Stimulated activated naive CD8-positive, alpha-beta T cell treated with anti-CD3 and anti-CD28 coated beads, Interleukin-15, amount 100 ng/mL, for 72 hours (primary cell): ENCODE measurements at regions not wholly inside any gene's neighbourhood (a gene's known extent, or its start where the extent isn't known, plus 50 kb on each side); places are given as distances from the start of the nearest gene placed in this dataset.
A peak's percentile ranks its signal among the peaks of the same experiment; 100 is the strongest.
"Not testable (repeated sequence)": the region's sequence is repeated elsewhere in the genome, so short reads cannot be mapped to it uniquely, and the experiment has no call there.

Experiments used
- ATAC-seq: fragments of 150-1000 bp; cut with Tn5 transposase; 2 replicates; pipeline ENCODE4 v1.10.0; 2021; ENCODE audit warnings: mild to moderate bottlenecking, moderate library complexity
- DNase-seq, 2 donors: peaks; one replicate each; pipeline ENCODE4 v3.0.0; 2021 to 2022
- H3K27ac Mint-ChIP-seq, 2 donors: one replicate each; pipeline ENCODE4 v1.8.0; 2022; ENCODE audit warnings: mild to moderate bottlenecking in 2 of 2, mixed read lengths in 2 of 2, moderate library complexity in 2 of 2
- H3K27me3 Mint-ChIP-seq: one replicate; pipeline ENCODE4 v1.8.0; 2022; ENCODE audit warnings: mixed read lengths
- H3K4me1 Mint-ChIP-seq: one replicate; pipeline ENCODE4 v1.8.0; 2022; ENCODE audit warnings: mild to moderate bottlenecking, mixed read lengths
- H3K4me3 Mint-ChIP-seq, 2 donors: one replicate each; pipeline ENCODE4 v1.8.0; 2022; ENCODE audit warnings: mild to moderate bottlenecking in 2 of 2, mixed read lengths in 2 of 2, moderate library complexity in 1 of 2
- H3K9me3 Mint-ChIP-seq, 2 donors: one replicate each; pipeline ENCODE4 v1.8.0; 2022; ENCODE audit warnings: mixed read lengths in 2 of 2

DNA sequence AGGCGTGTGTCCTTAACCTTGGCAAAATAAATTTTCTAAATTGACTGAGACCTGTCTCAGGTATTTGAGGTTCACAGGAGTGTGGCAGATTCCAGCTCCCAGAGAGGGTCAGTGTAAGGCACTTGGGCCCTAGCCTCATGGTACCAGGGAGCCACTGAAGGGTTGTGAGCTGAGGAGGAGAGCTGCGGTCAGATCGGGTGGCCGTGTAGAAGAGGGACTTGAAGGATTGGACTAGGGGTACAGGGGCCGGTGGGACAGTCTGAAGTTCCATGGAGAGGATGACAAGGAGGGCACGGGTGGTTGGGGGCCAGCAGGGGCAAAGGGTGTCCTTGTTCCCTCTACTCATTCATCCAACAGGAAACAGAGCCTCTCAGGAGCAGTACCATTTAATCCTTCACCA lies 327.0 kb upstream of the HS6ST1 start:
- no peak overlapping the region for H3K27ac Mint-ChIP-seq
- H3K4me1 Mint-ChIP-seq, result peaks cover 9% of the 10 kb centered on the region
- H3K9me3 Mint-ChIP-seq, result no peaks in the 10 kb centered on the region
- no peaks in the 10 kb centered on the region for H3K27me3 Mint-ChIP-seq
- ATAC-seq, result no peak
- no peak for DNase-seq
- H3K4me3 Mint-ChIP-seq, result no peak overlapping the region

DNA sequence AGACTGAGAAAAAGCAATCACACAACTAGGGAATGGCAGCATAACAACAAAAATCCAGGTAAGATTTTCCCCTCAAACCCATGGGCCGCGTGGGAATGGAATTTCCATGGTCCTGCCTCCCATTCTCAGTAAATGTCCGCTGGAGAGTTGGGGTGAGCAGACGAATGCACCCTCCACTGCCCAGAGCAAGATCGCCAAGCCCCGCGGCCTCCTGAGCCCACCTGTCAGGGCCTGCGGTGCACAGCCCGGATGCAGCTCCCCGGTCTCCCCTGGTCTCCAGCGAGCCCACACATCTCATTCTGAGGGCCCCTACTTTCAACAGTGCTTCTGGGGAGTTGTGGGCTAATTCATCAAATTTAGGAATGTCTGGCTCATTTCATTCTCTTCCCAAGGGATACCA lies 327.4 kb upstream of the HS6ST1 start:
- ATAC-seq, result no peak
- H3K4me1 Mint-ChIP-seq, result peaks cover 8% of the 10 kb centered on the region
- H3K27me3 Mint-ChIP-seq, result no peaks in the 10 kb centered on the region
- no peak for DNase-seq
- H3K4me3 Mint-ChIP-seq, result no peak overlapping the region
- H3K9me3 Mint-ChIP-seq, result no peaks in the 10 kb centered on the region
- H3K27ac Mint-ChIP-seq, result no peak overlapping the region

DNA sequence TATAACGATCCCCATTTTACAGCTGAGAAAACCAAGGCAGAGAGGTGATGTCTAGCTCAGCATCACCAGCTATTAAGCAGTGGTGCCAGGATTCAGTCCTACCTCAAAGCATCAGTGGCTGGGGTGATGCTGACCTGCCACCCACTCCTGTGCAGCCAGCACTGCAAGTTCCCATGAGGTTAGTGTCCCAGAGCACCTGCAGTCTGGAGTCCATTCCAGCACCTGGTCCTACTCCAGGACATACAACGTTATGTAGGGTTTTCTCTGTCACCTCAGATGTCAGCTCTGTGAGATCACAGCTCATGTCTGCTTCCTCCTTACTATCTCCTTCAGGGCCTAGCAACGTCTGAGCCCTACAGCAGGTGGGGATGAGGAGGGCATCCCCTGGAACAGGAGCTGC lies 328.0 kb upstream of the HS6ST1 start:
- no peak for ATAC-seq
- Mint-ChIP-seq H3K27me3 (no peaks in the 10 kb centered on the region), H3K9me3 (no peaks in the 10 kb centered on the region), H3K4me1 (peaks cover 2% of the 10 kb centered on the region), H3K4me3 (no peak overlapping the region), H3K27ac (no peak overlapping the region)
- no peak for DNase-seq

DNA sequence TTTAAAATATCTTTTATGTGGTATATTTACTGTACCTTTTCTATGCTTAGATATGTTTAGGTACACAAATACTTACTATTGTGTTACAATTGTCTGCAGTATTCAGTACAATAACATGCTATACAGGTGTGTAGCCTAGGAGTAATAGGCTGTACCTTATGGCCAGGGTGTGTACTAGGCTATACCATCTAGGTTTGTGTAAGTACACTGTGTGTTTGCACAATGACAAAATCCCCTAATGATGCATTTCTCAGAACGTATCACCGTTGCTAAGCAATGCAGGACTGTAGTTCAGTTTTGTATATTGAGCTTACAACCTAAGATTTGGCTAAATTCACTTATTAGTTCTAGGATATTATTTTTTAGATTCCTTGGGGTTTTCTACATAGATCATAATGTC lies 332.3 kb upstream of the HS6ST1 start:
- Mint-ChIP-seq H3K27ac (no peak overlapping the region), H3K9me3 (peaks cover 0 to 11% of the 10 kb centered on the region in 2 donors), H3K27me3 (peaks cover 14% of the 10 kb centered on the region), H3K4me1 (no peaks in the 10 kb centered on the region), H3K4me3 (no peak overlapping the region)
- ATAC-seq (peak; percentile 45), DNase-seq (no peak)

DNA sequence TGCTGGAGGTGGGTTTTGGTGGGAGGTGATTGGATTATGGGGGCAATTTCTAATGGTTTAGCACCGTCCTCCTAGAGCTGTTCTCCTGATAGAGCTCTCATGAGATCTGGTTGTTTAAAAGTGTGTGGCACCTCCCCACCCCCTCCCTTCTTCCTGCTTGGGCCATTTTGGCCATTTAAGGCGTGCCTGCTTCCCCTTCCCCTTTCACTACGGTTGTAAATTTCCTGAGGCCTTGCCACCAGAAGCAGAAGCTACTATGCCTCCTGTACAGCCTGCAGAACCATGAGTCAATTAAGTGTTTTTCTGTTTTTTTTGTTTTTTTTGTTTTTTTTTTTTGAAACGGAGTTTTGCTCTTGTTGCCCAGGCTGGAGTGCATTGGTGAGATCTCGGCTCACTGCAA lies 335.7 kb upstream of the HS6ST1 start:
- ATAC-seq (no peak), DNase-seq (no peak)
- H3K4me1 Mint-ChIP-seq, result no peaks in the 10 kb centered on the region

DNA sequence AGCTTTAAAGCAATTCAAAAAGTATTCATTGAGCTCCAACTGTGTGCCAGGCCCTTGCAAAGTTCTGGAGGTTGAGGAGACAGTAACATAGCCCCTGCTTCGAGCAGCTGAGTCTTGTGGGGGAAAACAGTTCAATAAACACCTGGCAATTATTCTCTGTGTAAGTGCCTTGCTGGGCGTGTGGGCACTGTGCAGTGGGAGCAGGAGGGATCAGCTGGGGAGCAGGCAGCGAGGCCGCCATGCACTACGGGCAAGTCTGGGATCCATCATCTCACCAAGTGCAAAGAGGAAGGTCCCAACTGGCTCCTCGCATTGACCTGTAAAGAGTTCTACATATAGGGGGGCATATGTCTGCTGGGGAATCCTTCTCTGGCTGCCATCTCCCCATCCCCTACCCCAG lies 342.2 kb upstream of the HS6ST1 start:
- DNase-seq (no peak), ATAC-seq (no peak)
- H3K4me1 Mint-ChIP-seq, result no peaks in the 10 kb centered on the region
- no peaks in the 10 kb centered on the region for H3K9me3 Mint-ChIP-seq
- no peak overlapping the region for H3K4me3 Mint-ChIP-seq
- H3K27me3 Mint-ChIP-seq, result peaks cover 44% of the 10 kb centered on the region
- H3K27ac Mint-ChIP-seq, result peak overlapping the region in 1 of 2 donors; percentile 49

More for the DNA sequence above, 335.7 kb upstream of the HS6ST1 start:
- Mint-ChIP-seq H3K9me3 (peaks cover 0 to 11% of the 10 kb centered on the region in 2 donors), H3K4me3 (no peak overlapping the region), H3K27ac (peak overlapping the region in 1 of 2 donors; percentile 16), H3K27me3 (peaks cover 19% of the 10 kb centered on the region)

DNA sequence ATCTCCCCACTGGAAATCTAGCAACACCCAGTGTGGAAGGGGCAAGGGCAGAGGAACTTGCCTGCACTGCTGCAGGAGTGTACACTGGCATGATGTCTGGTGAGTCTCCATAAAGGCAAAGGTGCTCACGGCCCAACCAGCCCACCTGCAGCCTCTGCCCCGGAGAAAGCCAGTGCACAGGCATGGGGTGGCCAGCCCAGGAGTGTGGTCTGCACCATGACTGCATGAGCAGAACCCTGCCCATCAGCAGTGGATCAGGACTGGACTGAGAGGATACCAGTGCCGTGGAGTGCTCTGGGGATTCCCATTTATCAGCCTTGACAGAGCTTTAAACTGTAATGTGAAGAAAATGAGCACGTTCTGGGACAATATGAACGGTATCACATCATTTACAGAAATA lies 342.6 kb upstream of the HS6ST1 start:
- Mint-ChIP-seq H3K9me3 (no peaks in the 10 kb centered on the region), H3K27ac (peak overlapping the region in 1 of 2 donors; percentile 49), H3K4me3 (no peak overlapping the region), H3K27me3 (peaks cover 44% of the 10 kb centered on the region), H3K4me1 (no peaks in the 10 kb centered on the region)
- ATAC-seq (peak; percentile 6), DNase-seq (no peak)

DNA sequence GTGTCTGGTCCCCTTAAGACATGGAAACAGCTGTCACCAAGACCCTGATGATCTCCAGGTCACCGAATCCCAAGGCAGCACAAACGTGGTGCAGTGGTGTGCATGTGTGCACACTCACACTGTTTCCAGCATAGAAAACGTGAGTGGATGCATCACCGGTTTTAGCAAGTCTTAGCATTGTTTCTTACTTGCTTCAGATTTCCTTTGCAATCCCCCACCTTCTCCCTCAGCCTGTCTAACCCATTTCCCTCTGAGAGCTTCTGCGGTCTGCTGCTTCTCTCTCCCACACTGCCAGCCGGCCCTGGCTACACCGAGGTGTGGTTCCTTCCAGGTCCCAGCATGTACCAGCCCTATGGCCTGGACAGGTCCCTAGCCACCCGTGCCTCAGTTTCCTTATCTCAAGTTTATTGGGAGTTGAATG lies 343.4 kb upstream of the HS6ST1 start:
- no peak overlapping the region for H3K27ac Mint-ChIP-seq
- H3K4me1 Mint-ChIP-seq, result no peaks in the 10 kb centered on the region
- H3K9me3 Mint-ChIP-seq, result no peaks in the 10 kb centered on the region
- no peak overlapping the region for H3K4me3 Mint-ChIP-seq
- DNase-seq (no peak), ATAC-seq (peak; percentile 5)
- peaks cover 48% of the 10 kb centered on the region for H3K27me3 Mint-ChIP-seq

DNA sequence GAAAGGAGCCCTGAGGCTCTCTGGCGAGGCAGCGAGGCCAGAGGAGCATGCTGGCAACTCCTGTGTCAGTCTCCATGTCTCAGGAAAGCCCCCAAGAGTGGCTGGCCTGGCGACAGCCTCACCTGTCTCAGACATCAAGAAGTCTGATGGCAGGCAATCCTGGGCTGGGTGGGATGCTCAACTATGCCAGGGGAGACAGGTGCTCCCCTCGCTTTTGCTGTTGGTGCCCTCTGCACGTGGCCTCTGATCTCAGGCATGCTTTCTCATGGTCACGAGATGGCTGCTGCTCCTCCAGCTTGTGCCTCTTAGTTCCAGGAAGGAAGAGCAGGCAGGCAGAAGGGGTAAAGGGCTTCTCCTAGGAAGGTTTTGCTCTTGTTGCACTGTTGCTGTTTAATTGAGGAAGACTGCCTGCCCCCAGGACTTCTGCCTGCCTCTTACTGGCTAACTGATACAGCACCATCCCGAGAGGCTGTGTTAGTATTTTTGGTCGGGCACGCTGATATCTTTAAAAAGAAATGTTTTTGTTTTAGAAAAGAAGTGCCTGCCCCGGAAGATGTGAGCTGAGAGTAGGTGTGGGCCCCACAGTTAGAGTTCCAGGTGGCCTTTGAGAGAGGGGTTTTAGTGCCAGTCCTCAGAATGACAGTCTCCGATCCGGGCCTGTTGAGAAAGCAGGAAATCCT lies 344.8 kb upstream of the HS6ST1 start:
- ATAC-seq, result no peak
- DNase-seq, result no peak
- H3K4me3 Mint-ChIP-seq, result no peak overlapping the region
- peaks cover 57% of the 10 kb centered on the region for H3K27me3 Mint-ChIP-seq
- no peak overlapping the region for H3K27ac Mint-ChIP-seq
- no peaks in the 10 kb centered on the region for H3K4me1 Mint-ChIP-seq
- no peaks in the 10 kb centered on the region for H3K9me3 Mint-ChIP-seq

DNA sequence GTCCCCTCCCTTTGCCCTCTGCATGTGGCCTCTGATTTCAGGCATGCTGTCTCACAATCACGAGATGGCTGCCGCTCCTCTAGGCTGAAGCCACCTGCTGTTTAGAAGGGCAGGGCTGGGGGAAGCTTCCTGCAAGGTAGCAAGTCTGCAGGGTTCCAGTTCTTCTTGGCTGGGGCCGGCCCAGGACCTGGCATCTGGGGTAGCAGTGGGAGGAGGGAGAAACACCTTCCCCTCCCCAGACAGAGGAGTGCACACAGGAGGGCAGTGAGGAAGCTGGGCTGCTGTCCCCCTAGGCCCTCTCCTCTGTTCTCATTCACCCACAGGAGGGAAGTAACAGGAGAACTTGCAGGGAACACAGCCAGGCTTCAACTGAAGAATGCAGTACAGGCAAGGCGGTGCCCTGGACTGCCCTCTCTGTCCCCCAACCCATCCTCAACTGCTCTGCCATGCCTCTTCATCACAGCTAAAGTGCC lies 345.9 kb upstream of the HS6ST1 start:
- Mint-ChIP-seq H3K27me3 (peaks cover 50% of the 10 kb centered on the region), H3K9me3 (no peaks in the 10 kb centered on the region), H3K27ac (peak overlapping the region in 1 of 2 donors; percentile 68), H3K4me1 (no peaks in the 10 kb centered on the region), H3K4me3 (no peak overlapping the region)
- no peak for ATAC-seq
- no peak for DNase-seq

DNA sequence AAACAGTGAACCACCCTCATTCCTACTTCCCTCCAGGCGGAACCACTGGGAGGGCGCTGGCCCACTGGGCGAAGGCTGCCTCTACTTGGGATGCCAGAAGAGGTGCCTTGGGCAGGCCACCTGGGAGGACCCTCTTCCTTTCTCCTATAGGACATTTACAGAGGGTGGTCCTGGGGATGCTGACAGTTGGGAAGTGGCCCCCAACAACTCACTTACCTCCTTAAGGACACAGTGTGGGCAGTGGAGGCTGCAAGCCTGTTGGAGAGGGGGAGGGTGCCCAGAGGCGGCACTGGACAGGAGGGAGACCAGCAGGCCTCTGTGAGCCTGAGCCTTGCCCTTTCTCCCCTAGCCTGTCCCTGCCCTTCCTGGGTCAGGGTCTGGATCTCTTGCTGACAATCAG lies 346.4 kb upstream of the HS6ST1 start:
- Mint-ChIP-seq H3K27ac (no peak overlapping the region), H3K4me3 (no peak overlapping the region), H3K4me1 (no peaks in the 10 kb centered on the region), H3K9me3 (no peaks in the 10 kb centered on the region), H3K27me3 (peaks cover 44% of the 10 kb centered on the region)
- ATAC-seq (no peak), DNase-seq (no peak)

DNA sequence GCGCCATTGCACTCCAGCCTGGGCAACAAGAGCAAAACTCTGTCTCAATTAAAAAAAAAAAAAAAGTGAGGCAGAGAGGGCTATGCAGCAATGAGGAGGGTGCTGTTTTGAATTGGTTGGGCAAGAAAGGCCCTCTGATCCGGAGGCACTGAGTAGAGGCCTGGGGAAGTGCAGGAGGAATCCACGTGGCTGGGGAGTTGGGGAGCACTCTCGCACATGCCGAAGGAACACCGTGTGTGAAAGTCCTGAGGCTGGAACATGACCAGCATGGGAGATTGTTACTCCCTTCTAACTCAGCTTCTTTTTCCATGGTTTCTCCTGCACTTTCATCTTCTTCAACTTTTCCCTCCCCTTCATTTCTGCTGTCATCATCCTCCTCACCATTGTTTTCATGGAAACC lies 347.9 kb upstream of the HS6ST1 start:
- H3K27ac Mint-ChIP-seq, result no peak overlapping the region
- ATAC-seq, result no peak
- H3K4me1 Mint-ChIP-seq, result no peaks in the 10 kb centered on the region
- DNase-seq, result no peak
- H3K27me3 Mint-ChIP-seq, result peaks cover 32% of the 10 kb centered on the region
- H3K9me3 Mint-ChIP-seq, result no peaks in the 10 kb centered on the region
- H3K4me3 Mint-ChIP-seq, result no peak overlapping the region

DNA sequence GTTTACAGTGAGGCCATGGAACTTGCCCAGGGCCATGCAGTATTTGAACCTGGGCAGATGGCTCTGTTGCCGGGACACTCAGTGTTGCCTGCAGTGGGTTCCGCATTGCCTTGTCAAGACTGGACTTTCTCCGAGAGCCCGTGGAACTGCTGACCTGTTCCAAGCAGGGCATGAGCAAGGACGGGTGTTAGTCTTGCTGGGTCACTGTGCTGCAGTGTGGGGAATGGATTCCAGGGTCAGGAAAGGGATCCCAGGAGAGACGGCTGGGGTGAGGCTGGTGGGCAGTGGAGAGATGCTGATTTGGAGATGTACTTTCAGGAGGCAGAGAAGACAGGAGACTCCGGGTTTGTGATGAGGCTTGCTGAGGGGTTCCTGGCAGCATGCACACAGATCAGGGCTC lies 348.7 kb upstream of the HS6ST1 start:
- Mint-ChIP-seq H3K4me1 (no peaks in the 10 kb centered on the region), H3K27me3 (peaks cover 28% of the 10 kb centered on the region), H3K27ac (peak overlapping the region in 1 of 2 donors; percentile 55), H3K4me3 (no peak overlapping the region), H3K9me3 (no peaks in the 10 kb centered on the region)
- ATAC-seq (no peak), DNase-seq (no peak)

DNA sequence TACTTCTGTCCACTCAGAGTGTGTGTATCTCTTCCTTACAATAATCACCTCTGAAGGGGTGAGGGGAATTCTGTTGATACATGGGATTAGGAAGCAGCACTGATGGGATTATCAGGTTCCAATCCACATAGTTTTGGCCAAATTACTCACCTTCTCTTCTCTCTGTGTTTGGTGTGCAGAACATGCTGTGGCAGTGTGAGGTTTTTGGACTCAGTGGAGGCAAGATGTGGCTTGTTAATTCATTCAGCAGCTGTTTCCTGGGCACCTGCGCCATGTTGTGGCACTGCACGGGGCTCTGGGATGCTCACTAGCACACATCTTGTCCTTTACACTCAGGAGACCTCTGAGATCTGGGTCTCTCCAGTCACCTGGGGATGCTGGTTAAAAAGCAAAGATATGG lies 350.3 kb upstream of the HS6ST1 start:
- no peaks in the 10 kb centered on the region for H3K9me3 Mint-ChIP-seq
- no peak overlapping the region for H3K27ac Mint-ChIP-seq
- no peak for ATAC-seq
- DNase-seq, result no peak
- peaks cover 20% of the 10 kb centered on the region for H3K27me3 Mint-ChIP-seq
- H3K4me3 Mint-ChIP-seq, result no peak overlapping the region
- H3K4me1 Mint-ChIP-seq, result no peaks in the 10 kb centered on the region

DNA sequence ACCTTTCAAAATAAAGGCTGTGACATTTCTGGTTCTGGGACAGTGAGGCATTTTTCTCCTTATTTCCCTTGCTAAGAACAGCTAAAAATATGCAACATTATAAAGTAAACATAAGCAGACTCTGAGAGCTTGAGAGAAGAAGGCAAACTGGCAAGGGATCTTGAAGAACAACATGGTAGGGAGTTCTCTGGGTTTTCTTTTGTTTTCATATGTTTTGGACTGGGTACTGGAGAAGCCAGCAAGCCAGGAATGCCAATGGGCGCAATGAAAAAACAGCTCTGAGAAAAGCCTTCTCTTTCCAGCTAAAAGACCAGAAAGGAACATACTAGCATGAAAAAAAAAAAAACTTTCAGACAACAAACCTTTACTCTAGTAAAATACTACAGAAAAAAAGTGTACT lies 351.4 kb upstream of the HS6ST1 start:
- DNase-seq (no peak), ATAC-seq (no peak)
- Mint-ChIP-seq H3K4me1 (no peaks in the 10 kb centered on the region), H3K27me3 (peaks cover 16% of the 10 kb centered on the region), H3K27ac (no peak overlapping the region), H3K9me3 (no peaks in the 10 kb centered on the region), H3K4me3 (no peak overlapping the region)

DNA sequence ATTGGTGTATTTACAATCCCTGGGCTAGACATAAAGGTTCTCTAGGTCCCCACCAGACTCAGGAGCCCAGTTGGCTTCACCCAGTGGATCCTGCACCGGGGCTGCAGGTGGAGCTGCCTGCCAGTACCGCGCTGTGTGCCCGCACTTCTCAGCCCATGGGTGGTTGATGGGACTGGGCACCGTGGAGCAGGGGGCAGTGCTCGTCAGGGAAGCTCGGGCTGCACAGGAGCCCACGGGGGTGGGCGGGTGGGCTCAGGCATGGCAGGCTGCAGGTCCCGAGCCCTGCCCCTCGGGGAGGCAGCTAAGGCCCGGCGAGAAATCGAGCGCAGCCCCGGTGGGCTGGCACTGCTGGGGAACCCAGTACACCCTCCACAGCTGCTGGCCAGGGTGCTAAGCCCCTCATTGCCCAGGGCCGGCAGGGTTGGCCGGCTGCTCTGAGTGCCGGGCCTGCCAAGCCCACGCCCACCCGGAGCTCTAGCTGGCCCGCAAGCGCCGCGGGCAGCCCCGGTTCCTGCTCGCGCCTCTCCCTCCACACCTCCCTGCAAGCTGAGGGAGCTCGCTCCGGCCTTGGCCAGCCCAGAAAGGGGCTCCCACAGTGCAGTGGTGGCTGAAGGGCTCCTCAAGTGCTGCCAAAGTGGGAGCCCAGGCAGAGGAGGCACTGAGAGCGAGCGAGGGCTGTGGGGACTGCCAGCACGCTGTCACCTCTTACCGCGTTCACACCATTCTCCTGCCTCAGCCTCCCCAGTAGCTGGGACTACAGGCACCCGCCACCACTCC lies 353.5 kb upstream of the HS6ST1 start:
- H3K4me3 Mint-ChIP-seq, ATAC-seq, DNase-seq, H3K4me1 Mint-ChIP-seq, H3K9me3 Mint-ChIP-seq, H3K27ac Mint-ChIP-seq, H3K27me3 Mint-ChIP-seq: not testable (repeated sequence)
